Stomach (tissue), 8 donors: ENCODE measurements at regions not wholly inside any gene's neighbourhood (a gene's known extent, or its start where the extent isn't known, plus 50 kb on each side); places are given as distances from the start of the nearest gene placed in this dataset.

ENCODE experiments used
- DNase-seq, 2 donors: peaks; one replicate each; pipeline versions ENCODE4 v3.0.0 to v3.0.0-alpha.2; 2013 to 2019
- H3K27ac ChIP-seq, 5 donors: fragments of 200-600 bp in 4 of 5; sonication (generic) in 4 of 5; one replicate each; pipeline ENCODE4 v1.5.1; 2013 to 2019; ENCODE audit warnings: mild to moderate bottlenecking in 1 of 5, moderate library complexity in 1 of 5
- H3K27me3 ChIP-seq, 3 donors: fragments of 200-600 bp; sonication (generic); one replicate each; pipeline ENCODE4 v1.5.1; 2017 to 2019; ENCODE audit warnings: mixed run types in 1 of 3
- H3K36me3 ChIP-seq, 4 donors: fragments of 200-600 bp; sonication (generic); 1 replicate in 3 of 4; 2 replicates in 1 of 4; pipeline ENCODE4 v1.5.1; 2016 to 2019
- H3K4me1 ChIP-seq, 4 donors: fragments of 200-600 bp; sonication (generic); one replicate each; pipeline ENCODE4 v1.5.1; 2016 to 2019
- H3K4me3 ChIP-seq, 4 donors: fragments of 200-600 bp; sonication (generic) in 3 of 4; one replicate each; pipeline ENCODE4 v1.5.1; 2016 to 2019; ENCODE audit warnings: mild to moderate bottlenecking in 1 of 4
- H3K9me3 ChIP-seq, 4 donors: fragments of 200-600 bp; sonication (generic); one replicate each; pipeline ENCODE4 v1.5.1; 2016 to 2019
- EP300 ChIP-seq: sonication (generic); formaldehyde crosslinking; IDR thresholded peaks from one replicate; pipeline ENCODE4 v1.6.1; 2017; ENCODE audit warnings: antibody characterized with exemption
- POLR2A ChIP-seq, 4 donors: fragments of 450-650 bp; IDR thresholded peaks; one replicate each; pipeline ENCODE4 v1.6.1; 2016; ENCODE audit warnings: antibody characterized with exemption in 4 of 4, control low read depth in 2 of 4, mild to moderate bottlenecking in 1 of 4, moderate library complexity in 1 of 4
- POLR2AphosphoS5 ChIP-seq, 3 donors: sonication (generic); formaldehyde crosslinking; IDR thresholded peaks; one replicate each; pipeline ENCODE4 v1.6.1; 2016; ENCODE audit warnings: antibody characterized with exemption in 3 of 3
- WGBS, 5 donors: extraction: QIAGEN DNeasy Blood & Tissue Kit in 3 of 5; methylation state at CpG; one replicate each; pipeline versions ENCODE4 v1.1.5 to v1.1.7; 2013 to 2018; 5-methylcytosine and 5-hydroxymethylcytosine counted together
- intact Hi-C: fragments of 100-400 bp; cut with DNase I; formaldehyde crosslinking; loops from one replicate; pipeline ENCODE4 v1.15.1; 2023; ENCODE audit warnings: low total_unique reads
- TF ChIP-seq, protein P1 (sequence below), 7 experiments: fragments of 450-650 bp in 4 of 7; fragments of 200-600 bp in 3 of 7; sonication (generic) in 3 of 7; IDR thresholded peaks; one replicate each; pipeline ENCODE4 v1.5.1; 2016 to 2019; ENCODE audit warnings: antibody characterized with exemption in 7 of 7, control low read depth in 2 of 7, mild to moderate bottlenecking in 1 of 7
- donor health status: healthy with polysubstance abuse.
- donor health status: Bipolar disorder and iron deficiency.
- donor health status: healthy.

DNA sequence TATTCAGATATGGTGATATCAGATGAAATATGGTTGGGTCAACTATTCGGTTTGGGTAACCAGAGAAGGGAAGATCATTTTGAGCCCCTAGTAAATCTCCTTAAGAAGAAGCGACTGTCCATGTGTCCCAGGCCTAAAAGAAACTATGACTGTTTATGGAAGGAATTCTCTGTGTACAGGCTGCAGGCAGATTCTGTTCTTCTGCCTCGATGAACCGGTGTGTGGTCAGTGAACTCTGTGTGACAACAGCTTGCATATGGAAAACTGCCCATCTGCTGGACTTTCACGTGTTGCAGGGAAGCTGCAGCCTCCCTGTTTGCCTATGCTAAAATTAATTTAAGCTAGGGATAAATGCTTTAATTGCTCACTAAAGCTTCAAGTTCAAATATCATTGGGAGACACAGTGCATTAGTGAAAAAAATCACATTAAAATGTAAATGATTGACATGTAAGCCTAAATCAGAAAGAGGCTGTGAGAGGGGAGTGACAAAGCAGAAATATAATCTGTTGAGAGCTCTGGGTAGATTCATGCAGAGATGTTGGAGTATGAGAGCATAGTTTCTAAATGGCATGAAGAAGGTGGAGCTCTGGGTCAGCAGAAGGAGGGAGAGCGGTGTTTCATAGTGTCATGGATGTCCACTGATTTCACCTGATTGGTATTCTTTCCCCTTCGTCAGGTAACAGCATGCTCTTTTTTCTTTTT lies 65.4 kb upstream of the PFN2 start:
- Histone ChIP-seq H3K4me3 (no peak overlapping the region), H3K9me3 (peaks cover 0 to 9% (median 5%) of the 10 kb centered on the region in 4 donors), H3K4me1 (no peaks in the 10 kb centered on the region), H3K27ac (no peak overlapping the region), H3K36me3 (no peaks in the 10 kb centered on the region), H3K27me3 (no peaks in the 10 kb centered on the region)
- WGBS, 5 donors, result 75 to 84% (median 76%) methylated on average over 7 of the region's 7 CpGs
- no peak for TF ChIP-seq EP300
- intact Hi-C loops, result no loop called here
- DNase-seq, result peak in 1 of 2 donors; percentile 51

DNA sequence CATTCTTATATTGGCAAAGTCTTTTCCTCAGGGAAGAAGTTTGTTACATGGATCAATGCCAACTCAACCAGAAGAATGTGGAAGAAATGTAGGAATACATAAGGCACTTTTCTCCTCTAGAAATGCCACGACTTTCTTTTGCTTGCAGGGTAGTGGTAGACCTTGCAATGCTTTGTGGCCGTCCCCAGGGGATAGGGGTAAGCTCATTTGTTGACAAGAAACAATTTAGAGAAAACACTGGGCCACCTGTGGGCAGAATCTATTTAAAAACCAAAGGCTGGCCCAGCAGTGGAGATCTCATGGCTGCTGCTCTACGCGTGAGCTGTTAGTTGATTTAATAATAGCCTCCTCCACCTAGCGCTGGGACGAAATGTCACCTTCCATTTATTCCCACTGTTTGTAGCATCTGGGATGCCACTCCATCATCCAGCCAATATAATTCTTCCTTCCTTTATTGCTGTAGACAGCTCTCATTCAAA lies 64.6 kb upstream of the PFN2 start:
- TF ChIP-seq POLR2A (IDR thresholded peaks at IDR 0.05) (no peak), POLR2AphosphoS5 (IDR thresholded peaks at IDR 0.05) (no peak), EP300 (no peak)
- TF ChIP-seq, protein P1, sequence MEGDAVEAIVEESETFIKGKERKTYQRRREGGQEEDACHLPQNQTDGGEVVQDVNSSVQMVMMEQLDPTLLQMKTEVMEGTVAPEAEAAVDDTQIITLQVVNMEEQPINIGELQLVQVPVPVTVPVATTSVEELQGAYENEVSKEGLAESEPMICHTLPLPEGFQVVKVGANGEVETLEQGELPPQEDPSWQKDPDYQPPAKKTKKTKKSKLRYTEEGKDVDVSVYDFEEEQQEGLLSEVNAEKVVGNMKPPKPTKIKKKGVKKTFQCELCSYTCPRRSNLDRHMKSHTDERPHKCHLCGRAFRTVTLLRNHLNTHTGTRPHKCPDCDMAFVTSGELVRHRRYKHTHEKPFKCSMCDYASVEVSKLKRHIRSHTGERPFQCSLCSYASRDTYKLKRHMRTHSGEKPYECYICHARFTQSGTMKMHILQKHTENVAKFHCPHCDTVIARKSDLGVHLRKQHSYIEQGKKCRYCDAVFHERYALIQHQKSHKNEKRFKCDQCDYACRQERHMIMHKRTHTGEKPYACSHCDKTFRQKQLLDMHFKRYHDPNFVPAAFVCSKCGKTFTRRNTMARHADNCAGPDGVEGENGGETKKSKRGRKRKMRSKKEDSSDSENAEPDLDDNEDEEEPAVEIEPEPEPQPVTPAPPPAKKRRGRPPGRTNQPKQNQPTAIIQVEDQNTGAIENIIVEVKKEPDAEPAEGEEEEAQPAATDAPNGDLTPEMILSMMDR (IDR thresholded peaks at IDR 0.05), result no peak
- intact Hi-C loops, result no loop called here
- H3K27me3 ChIP-seq, result no peaks in the 10 kb centered on the region
- H3K4me3 ChIP-seq, result no peak overlapping the region
- H3K4me1 ChIP-seq, result no peaks in the 10 kb centered on the region
- no peak for DNase-seq
- H3K27ac ChIP-seq, result no peak overlapping the region
- H3K36me3 ChIP-seq, result no peaks in the 10 kb centered on the region
- peaks cover 0 to 2% (median 0%) of the 10 kb centered on the region in 4 donors for H3K9me3 ChIP-seq
- WGBS, 5 donors, result 56 to 78% (median 66%) methylated on average over 6 of the region's 6 CpGs

DNA sequence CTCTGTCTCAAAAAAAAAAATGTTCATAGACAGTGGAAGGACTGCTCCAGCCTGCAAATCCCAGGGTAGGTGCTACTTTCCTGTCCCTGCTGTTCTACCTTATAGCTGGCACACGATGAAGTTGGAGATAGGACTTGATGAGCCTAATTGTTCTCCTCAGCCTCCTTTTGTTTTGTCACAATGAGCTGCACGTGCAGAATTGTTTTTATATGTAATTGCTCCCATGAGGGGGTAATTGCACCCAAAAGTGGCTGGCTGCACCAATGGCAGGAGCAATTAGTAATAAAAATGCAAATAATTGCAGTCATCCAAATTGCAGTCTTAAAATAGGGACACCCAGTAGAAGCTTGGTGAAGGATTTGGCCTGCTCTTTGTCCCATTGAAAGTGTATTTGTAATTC lies 63.0 kb upstream of the PFN2 start:
- no peak overlapping the region for H3K27ac ChIP-seq
- H3K9me3 ChIP-seq, result no peaks in the 10 kb centered on the region
- no peak for DNase-seq
- WGBS, 5 donors, result 32 to 41% (median 33%) methylated on average over 2 of the region's 2 CpGs
- TF ChIP-seq POLR2A (IDR thresholded peaks at IDR 0.05) (no peak), EP300 (no peak), POLR2AphosphoS5 (IDR thresholded peaks at IDR 0.05) (no peak)
- TF ChIP-seq, protein P1 (IDR thresholded peaks at IDR 0.05), result no peak
- intact Hi-C loops, result no loop called here
- no peaks in the 10 kb centered on the region for H3K27me3 ChIP-seq
- no peak overlapping the region for H3K4me3 ChIP-seq
- H3K36me3 ChIP-seq, result no peaks in the 10 kb centered on the region
- H3K4me1 ChIP-seq, result no peaks in the 10 kb centered on the region

GRCh38 chr3:150030841-150031240 lies 60.1 kb upstream of the PFN2 start:
- DNase-seq, result no peak
- no peaks in the 10 kb centered on the region for H3K4me1 ChIP-seq
- 81 to 93% (median 86%) methylated on average over 2 of the region's 2 CpGs for WGBS, 5 donors
- H3K4me3 ChIP-seq, result no peak overlapping the region
- no peaks in the 10 kb centered on the region for H3K27me3 ChIP-seq
- intact Hi-C loops, result no loop called here
- H3K36me3 ChIP-seq, result no peaks in the 10 kb centered on the region
- no peak overlapping the region for H3K27ac ChIP-seq
- TF ChIP-seq POLR2A (IDR thresholded peaks at IDR 0.05) (no peak), EP300 (no peak), POLR2AphosphoS5 (IDR thresholded peaks at IDR 0.05) (no peak)
- TF ChIP-seq, protein P1 (IDR thresholded peaks at IDR 0.05), result no peak
- H3K9me3 ChIP-seq, result peaks cover 0 to 14% (median 2%) of the 10 kb centered on the region in 4 donors

- WGBS, 5 donors, result 67 to 100% (median 72%) methylated on average over 1 of the region's 1 CpG
- Histone ChIP-seq H3K36me3 (no peaks in the 10 kb centered on the region), H3K4me3 (no peak overlapping the region), H3K4me1 (no peaks in the 10 kb centered on the region), H3K27ac (no peak overlapping the region), H3K27me3 (no peaks in the 10 kb centered on the region), H3K9me3 (peaks cover 0 to 44% (median 16%) of the 10 kb centered on the region in 4 donors)
- no peak for DNase-seq
- TF ChIP-seq EP300 (no peak), POLR2A (IDR thresholded peaks at IDR 0.05) (no peak)
- intact Hi-C loops, result no loop called here
These were observed 52.5 kb upstream of the PFN2 start for GRCh38 chr3:150023239-150023636.
